CD4-positive, alpha-beta memory T cell (primary cell): ENCODE measurements at regions not wholly inside any gene's neighbourhood (a gene's known extent, or its start where the extent isn't known, plus 50 kb on each side); places are given as distances from the start of the nearest gene placed in this dataset.
"Not testable (repeated sequence)": the region's sequence is repeated elsewhere in the genome, so short reads cannot be mapped to it uniquely, and the experiment has no call there.

Source experiments
- CTCF ChIA-PET: fragments of 350-600 bp; sonication (Branson Sonifier 250); formaldehyde crosslinking; loops from one replicate; lab custom pipeline; 2021; ENCODE audit warnings: inconsistent platforms; ENCODE audit not compliant: partially characterized antibody; lab: Charles Lee
- POLR2A ChIA-PET: fragments of 350-600 bp; sonication (Branson Sonifier 250); formaldehyde crosslinking; loops from one replicate; lab custom pipeline; 2021; ENCODE audit not compliant: partially characterized antibody; lab: Charles Lee
- DNase-seq, 5 donors: peaks; one replicate each; pipeline versions ENCODE4 v3.0.0 to v3.0.0-alpha.2; 2020 to 2022; ENCODE audit warnings: mixed read lengths in 1 of 5
- H3K27ac ChIP-seq: one replicate; pipeline ENCODE4 v1.7.0; 2013; ENCODE audit warnings: low read depth, low read length
- H3K27me3 ChIP-seq: 2 replicates; pipeline ENCODE4 v1.7.0; 2013; ENCODE audit warnings: mild to moderate bottlenecking, low read length, moderate library complexity; ENCODE audit not compliant: insufficient read depth
- H3K36me3 ChIP-seq: 2 replicates; pipeline ENCODE4 v1.7.0; 2013; ENCODE audit warnings: mild to moderate bottlenecking, low read length, moderate library complexity; ENCODE audit not compliant: insufficient read depth
- H3K4me1 ChIP-seq: 2 replicates; pipeline ENCODE4 v1.7.0; 2013; ENCODE audit warnings: mild to moderate bottlenecking, low read length, moderate library complexity; ENCODE audit not compliant: insufficient read depth
- H3K4me3 ChIP-seq, 2 donors: one replicate each; pipeline ENCODE4 v1.7.0; 2013; ENCODE audit warnings: low read length in 2 of 2, mild to moderate bottlenecking in 1 of 2
- H3K9me3 ChIP-seq, 2 donors: one replicate each; pipeline ENCODE4 v1.7.0; 2013; ENCODE audit warnings: low read length in 2 of 2, control low read depth in 1 of 2; ENCODE audit not compliant: control insufficient read depth in 1 of 2
- H3K27ac Mint-ChIP-seq, 7 donors: one replicate each; pipeline ENCODE4 v1.8.0; 2020 to 2021; ENCODE audit warnings: mixed read lengths in 7 of 7, mild to moderate bottlenecking in 6 of 7, inconsistent platforms in 3 of 7, moderate library complexity in 3 of 7
- H3K27me3 Mint-ChIP-seq, 2 donors: one replicate each; pipeline ENCODE4 v1.8.0; 2020 to 2021; ENCODE audit warnings: mixed read lengths in 2 of 2
- H3K36me3 Mint-ChIP-seq, 2 donors: one replicate each; pipeline ENCODE4 v1.8.0; 2020 to 2021; ENCODE audit warnings: mixed read lengths in 2 of 2, inconsistent platforms in 1 of 2, mild to moderate bottlenecking in 1 of 2
- H3K4me1 Mint-ChIP-seq, 4 donors: one replicate each; pipeline ENCODE4 v1.8.0; 2020 to 2021; ENCODE audit warnings: mixed read lengths in 4 of 4, mild to moderate bottlenecking in 1 of 4
- H3K4me3 Mint-ChIP-seq, 8 donors: one replicate each; pipeline ENCODE4 v1.8.0; 2020 to 2021; ENCODE audit warnings: mixed read lengths in 8 of 8, mild to moderate bottlenecking in 7 of 8, moderate library complexity in 6 of 8, inconsistent platforms in 3 of 8
- H3K9me3 Mint-ChIP-seq, 8 donors: one replicate each; pipeline ENCODE4 v1.8.0; 2020 to 2021; ENCODE audit warnings: mixed read lengths in 8 of 8, mild to moderate bottlenecking in 5 of 8, inconsistent platforms in 3 of 8, moderate library complexity in 1 of 8
- intact Hi-C: fragments of 100-400 bp; cut with micrococcal nuclease; formaldehyde crosslinking; loops from one replicate; pipeline ENCODE4 v1.15.1; 2023

- H3K27me3 Mint-ChIP-seq, H3K27ac Mint-ChIP-seq, POLR2A ChIA-PET, CTCF ChIA-PET, H3K27me3 ChIP-seq, H3K9me3 ChIP-seq, H3K4me1 ChIP-seq, H3K36me3 Mint-ChIP-seq, H3K4me1 Mint-ChIP-seq, H3K27ac ChIP-seq, H3K4me3 ChIP-seq, intact Hi-C loops, H3K36me3 ChIP-seq, DNase-seq, H3K4me3 Mint-ChIP-seq: not testable (repeated sequence)
- peaks cover 3 to 22% (median 13%) of the 10 kb centered on the region in 8 donors for H3K9me3 Mint-ChIP-seq
Observed at GRCh38 chr5:125253634-125254033, 507.2 kb upstream of the ZNF608 start.

- H3K27me3 Mint-ChIP-seq, result no peaks in the 10 kb centered on the region
- POLR2A ChIA-PET, result no interaction called here
- intact Hi-C loops, result no loop called here
- no peaks in the 10 kb centered on the region for H3K4me1 Mint-ChIP-seq
- Histone ChIP-seq H3K9me3 (no peaks in the 10 kb centered on the region), H3K4me3 (no peak overlapping the region), H3K4me1 (no peaks in the 10 kb centered on the region), H3K36me3 (no peaks in the 10 kb centered on the region), H3K27me3 (no peaks in the 10 kb centered on the region), H3K27ac (no peak overlapping the region)
- H3K4me3 Mint-ChIP-seq, result no peak overlapping the region
- H3K36me3 Mint-ChIP-seq, result no peaks in the 10 kb centered on the region
- no peak overlapping the region for H3K27ac Mint-ChIP-seq
- DNase-seq, result no peak
- CTCF ChIA-PET, result no interaction called here
- peaks cover 3 to 22% (median 13%) of the 10 kb centered on the region in 8 donors for H3K9me3 Mint-ChIP-seq
Observed at GRCh38 chr5:125254267-125254666, 507.8 kb upstream of the ZNF608 start.

DNA sequence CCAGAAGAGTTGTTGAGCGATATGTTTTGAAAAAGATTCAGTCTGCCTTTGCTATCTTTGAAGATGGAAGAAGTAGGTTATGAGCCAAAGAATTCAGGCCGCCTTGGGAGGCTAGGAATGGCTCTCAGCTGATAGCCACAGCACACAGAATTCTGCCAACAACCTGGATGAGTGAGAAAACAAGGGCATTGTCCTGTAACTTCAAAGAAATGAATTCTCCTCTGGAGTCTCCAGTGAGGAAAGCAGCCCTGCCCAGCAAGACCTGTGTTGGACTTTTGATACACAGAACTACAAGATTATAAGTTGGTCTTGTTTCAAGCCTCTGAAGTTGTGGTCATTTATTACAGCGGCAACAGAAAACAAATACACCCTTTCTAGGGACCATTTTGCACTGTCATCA, 509.9 kb upstream of the ZNF608 start:
- no peaks in the 10 kb centered on the region for H3K4me1 ChIP-seq
- no peak for DNase-seq
- no peak overlapping the region for H3K4me3 ChIP-seq
- H3K4me3 Mint-ChIP-seq, result no peak overlapping the region
- H3K9me3 Mint-ChIP-seq, result peaks cover 2 to 19% (median 15%) of the 10 kb centered on the region in 8 donors
- no peaks in the 10 kb centered on the region for H3K36me3 ChIP-seq
- no peaks in the 10 kb centered on the region for H3K36me3 Mint-ChIP-seq
- POLR2A ChIA-PET, result no interaction called here
- H3K9me3 ChIP-seq, result no peaks in the 10 kb centered on the region
- no peaks in the 10 kb centered on the region for H3K27me3 ChIP-seq
- H3K27ac ChIP-seq, result no peak overlapping the region
- intact Hi-C loops, result no loop called here
- no peak overlapping the region for H3K27ac Mint-ChIP-seq
- H3K27me3 Mint-ChIP-seq, result no peaks in the 10 kb centered on the region
- CTCF ChIA-PET, result no interaction called here
- no peaks in the 10 kb centered on the region for H3K4me1 Mint-ChIP-seq

DNA sequence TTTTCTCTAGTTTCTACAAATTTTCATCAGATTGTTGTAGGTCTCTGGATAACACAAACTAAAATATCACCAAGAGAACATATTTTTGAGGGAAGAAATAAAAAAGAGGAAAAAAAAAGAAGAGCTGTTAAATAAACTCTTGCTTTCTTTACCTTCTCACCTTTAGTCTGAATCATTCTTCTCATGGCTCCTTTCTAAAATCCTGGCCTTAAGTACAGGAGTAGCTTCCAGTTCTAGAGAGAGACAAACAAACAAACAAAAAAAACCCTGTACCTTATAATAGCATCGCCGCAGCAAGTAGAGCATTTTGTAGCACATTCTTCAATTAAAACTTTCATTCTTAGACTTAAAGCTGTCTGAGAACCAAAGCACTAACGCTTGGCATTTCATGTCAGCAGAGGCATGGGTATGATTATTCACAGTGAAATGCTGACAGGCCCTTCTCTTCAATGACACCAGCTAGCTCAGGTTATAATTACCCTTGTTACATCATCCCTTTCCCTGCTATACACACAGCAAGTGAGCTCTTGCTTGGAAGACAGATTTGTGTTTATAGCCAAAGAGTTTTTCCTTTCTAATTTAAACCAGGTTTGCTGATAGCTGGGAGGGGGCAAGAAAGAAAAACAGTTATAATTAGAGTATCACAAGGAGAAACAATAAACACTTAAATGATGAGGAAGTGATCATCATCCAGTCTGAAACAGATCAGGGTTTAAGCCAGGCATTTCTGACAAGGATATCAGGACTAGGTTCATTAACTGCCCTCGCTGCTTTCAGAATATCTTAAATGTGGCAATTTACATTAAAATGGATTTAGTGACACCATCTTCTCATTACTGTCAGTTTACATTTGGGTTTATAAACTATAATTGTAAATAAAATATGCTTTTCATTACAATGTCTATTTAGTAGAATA, 510.9 kb upstream of the ZNF608 start:
- H3K4me3 Mint-ChIP-seq, result no peak overlapping the region
- Histone ChIP-seq H3K4me3 (no peak overlapping the region), H3K4me1 (no peaks in the 10 kb centered on the region), H3K9me3 (no peaks in the 10 kb centered on the region), H3K36me3 (no peaks in the 10 kb centered on the region), H3K27ac (no peak overlapping the region), H3K27me3 (no peaks in the 10 kb centered on the region)
- H3K36me3 Mint-ChIP-seq, result no peaks in the 10 kb centered on the region
- no peaks in the 10 kb centered on the region for H3K4me1 Mint-ChIP-seq
- intact Hi-C loops, result no loop called here
- H3K27me3 Mint-ChIP-seq, result no peaks in the 10 kb centered on the region
- ChIA-PET CTCF (no interaction called here), POLR2A (no interaction called here)
- no peak for DNase-seq
- H3K27ac Mint-ChIP-seq, result no peak overlapping the region
- peaks cover 0 to 18% (median 13%) of the 10 kb centered on the region in 8 donors for H3K9me3 Mint-ChIP-seq

- H3K9me3 Mint-ChIP-seq, result peaks cover 0 to 18% (median 10%) of the 10 kb centered on the region in 8 donors
- no peaks in the 10 kb centered on the region for H3K27me3 ChIP-seq
- H3K27ac ChIP-seq, result no peak overlapping the region
- intact Hi-C loops, result no loop called here
- H3K4me3 ChIP-seq, result no peak overlapping the region
- H3K27me3 Mint-ChIP-seq, result no peaks in the 10 kb centered on the region
- H3K9me3 ChIP-seq, result no peaks in the 10 kb centered on the region
- H3K36me3 Mint-ChIP-seq, result no peaks in the 10 kb centered on the region
- no peaks in the 10 kb centered on the region for H3K36me3 ChIP-seq
- ChIA-PET CTCF (no interaction called here), POLR2A (no interaction called here)
- H3K4me1 Mint-ChIP-seq, result no peaks in the 10 kb centered on the region
- H3K27ac Mint-ChIP-seq, result no peak overlapping the region
- DNase-seq, result no peak
- no peaks in the 10 kb centered on the region for H3K4me1 ChIP-seq
- H3K4me3 Mint-ChIP-seq, result no peak overlapping the region
Observed at GRCh38 chr5:125257997-125258396, 511.6 kb upstream of the ZNF608 start.

GRCh38 chr5:125258615-125259014, 512.2 kb upstream of the ZNF608 start:
- H3K27me3 Mint-ChIP-seq, result no peaks in the 10 kb centered on the region
- H3K27ac Mint-ChIP-seq, result no peak overlapping the region

DNA sequence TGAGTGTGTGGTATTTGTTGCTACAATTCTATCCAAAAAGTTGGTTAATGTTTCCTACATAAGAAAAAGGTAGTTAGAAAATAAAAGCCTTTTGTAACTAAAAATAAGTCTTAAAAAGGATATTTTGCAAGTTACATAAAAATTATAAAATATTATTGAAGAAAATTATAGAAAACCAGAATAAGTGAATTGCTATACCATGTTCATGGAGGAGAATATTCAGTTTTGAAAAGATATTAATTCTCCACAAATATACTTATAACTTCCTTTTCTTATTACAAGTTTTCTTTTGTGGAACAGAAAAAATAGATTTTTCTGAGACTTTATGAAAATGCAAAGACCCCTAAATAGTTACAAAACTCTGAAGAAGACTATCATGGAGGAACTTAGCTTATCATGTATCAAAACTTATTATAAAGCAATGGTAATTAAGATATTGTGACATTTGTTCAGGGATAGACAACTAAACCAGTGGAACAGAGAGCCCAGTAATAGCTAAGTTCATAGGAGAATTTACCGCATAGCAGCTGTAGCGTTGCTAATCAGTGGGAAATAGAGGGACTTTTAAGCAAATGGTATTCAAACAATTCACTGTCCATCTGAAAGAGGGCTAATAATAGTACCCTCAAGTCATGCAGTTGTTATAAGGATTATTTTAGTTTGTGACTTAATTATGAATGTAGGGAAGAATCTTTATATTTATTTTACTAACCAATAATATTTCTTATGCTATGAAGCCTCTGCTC, 515.2 kb upstream of the ZNF608 start:
- H3K27ac ChIP-seq, result no peak overlapping the region
- H3K4me3 Mint-ChIP-seq, result no peak overlapping the region
- CTCF ChIA-PET, result no interaction called here
- no peaks in the 10 kb centered on the region for H3K36me3 Mint-ChIP-seq
- H3K4me1 Mint-ChIP-seq, result no peaks in the 10 kb centered on the region
- H3K4me3 ChIP-seq, result no peak overlapping the region
- H3K4me1 ChIP-seq, result no peaks in the 10 kb centered on the region
- no peak overlapping the region for H3K27ac Mint-ChIP-seq
- peaks cover 4 to 15% (median 8%) of the 10 kb centered on the region in 8 donors for H3K9me3 Mint-ChIP-seq
- no peaks in the 10 kb centered on the region for H3K27me3 Mint-ChIP-seq
- DNase-seq, result no peak
- H3K9me3 ChIP-seq, result no peaks in the 10 kb centered on the region
- no peaks in the 10 kb centered on the region for H3K36me3 ChIP-seq
- POLR2A ChIA-PET, result no interaction called here
- H3K27me3 ChIP-seq, result no peaks in the 10 kb centered on the region
- intact Hi-C loops, result no loop called here

More at GRCh38 chr5:125258615-125259014, 512.2 kb upstream of the ZNF608 start:
- DNase-seq, result no peak
- Mint-ChIP-seq H3K4me3 (no peak overlapping the region), H3K36me3 (no peaks in the 10 kb centered on the region), H3K9me3 (peaks cover 0 to 18% (median 10%) of the 10 kb centered on the region in 8 donors), H3K4me1 (no peaks in the 10 kb centered on the region)
- H3K4me3 ChIP-seq, result no peak overlapping the region
- no peaks in the 10 kb centered on the region for H3K9me3 ChIP-seq
- POLR2A ChIA-PET, result no interaction called here
- no peaks in the 10 kb centered on the region for H3K36me3 ChIP-seq
- H3K27ac ChIP-seq, result no peak overlapping the region
- H3K27me3 ChIP-seq, result no peaks in the 10 kb centered on the region
- intact Hi-C loops, result no loop called here
- CTCF ChIA-PET, result no interaction called here
- H3K4me1 ChIP-seq, result no peaks in the 10 kb centered on the region
